Esophagus muscularis mucosa (tissue), 4 donors: ENCODE measurements at regions not wholly inside any gene's neighbourhood (a gene's known extent, or its start where the extent isn't known, plus 50 kb on each side); places are given as distances from the start of the nearest gene placed in this dataset.

Source experiments
- DNase-seq: peaks from one replicate; pipeline ENCODE4 v3.0.0-alpha.2; 2017; ENCODE audit errors: extremely low spot score
- H3K27ac ChIP-seq, 4 donors: fragments of 200-600 bp; sonication (generic); replicated peaks in 1 of 4; 1 replicate in 3 of 4; 2 replicates in 1 of 4; pipeline ENCODE4 v1.5.1; 2016 to 2019; ENCODE audit warnings: mild to moderate bottlenecking in 1 of 4
- H3K27me3 ChIP-seq, 4 donors: fragments of 200-600 bp; sonication (generic); one replicate each; pipeline versions ENCODE4 v1.5.1 to v1.6.0; 2016 to 2019
- H3K36me3 ChIP-seq, 4 donors: fragments of 200-600 bp; sonication (generic); one replicate each; pipeline ENCODE4 v1.5.1; 2016 to 2019
- H3K4me1 ChIP-seq, 4 donors: fragments of 200-600 bp; sonication (generic); one replicate each; pipeline ENCODE4 v1.5.1; 2016 to 2019
- H3K4me3 ChIP-seq, 4 donors: fragments of 200-600 bp; sonication (generic); 1 replicate in 2 of 4; 2 replicates in 2 of 4; pipeline ENCODE4 v1.5.1; 2016 to 2019; ENCODE audit warnings: mild to moderate bottlenecking in 4 of 4, moderate library complexity in 1 of 4
- H3K9me3 ChIP-seq, 4 donors: fragments of 200-600 bp; sonication (generic); 1 replicate in 3 of 4; 2 replicates in 1 of 4; pipeline ENCODE4 v1.5.1; 2016 to 2019
- CTCF ChIP-seq, 3 experiments: fragments of 200-600 bp in 2 of 3; fragments of 450-650 bp in 1 of 3; sonication (generic) in 2 of 3; IDR thresholded peaks; one replicate each; pipeline ENCODE4 v1.5.1; 2017 to 2019; ENCODE audit warnings: antibody characterized with exemption in 3 of 3, mild to moderate bottlenecking in 2 of 3, moderate library complexity in 1 of 3
- EP300 ChIP-seq: sonication (generic); formaldehyde crosslinking; IDR thresholded peaks from one replicate; pipeline ENCODE4 v1.6.1; 2017; ENCODE audit warnings: antibody characterized with exemption
- POLR2A ChIP-seq: fragments of 450-650 bp; IDR thresholded peaks from one replicate; pipeline ENCODE4 v1.6.1; 2017; ENCODE audit warnings: antibody characterized with exemption, moderate library complexity, mild to moderate bottlenecking, low read depth
- POLR2AphosphoS5 ChIP-seq, 2 donors: sonication (generic); formaldehyde crosslinking; IDR thresholded peaks; one replicate each; pipeline ENCODE4 v1.6.1; 2017; ENCODE audit warnings: antibody characterized with exemption in 2 of 2
- WGBS: methylation state at CpG from one replicate; pipeline ENCODE4 v1.1.5; 2018; 5-methylcytosine and 5-hydroxymethylcytosine counted together
- intact Hi-C: fragments of 100-400 bp; cut with DNase I; formaldehyde crosslinking; loops from one replicate; pipeline ENCODE4 v1.15.1; 2023

- TF ChIP-seq POLR2A: no peak
- no peak for TF ChIP-seq EP300
- TF ChIP-seq CTCF (IDR thresholded peaks at IDR 0.05): no peak
- TF ChIP-seq POLR2AphosphoS5 (IDR thresholded peaks at IDR 0.05): no peak
- no peaks in the 10 kb centered on the region for H3K9me3 ChIP-seq
- H3K4me3 ChIP-seq: no peak overlapping the region
- H3K36me3 ChIP-seq: no peaks in the 10 kb centered on the region
- H3K27ac ChIP-seq: no peak overlapping the region
- peaks cover 0 to 9% (median 3%) of the 10 kb centered on the region in 4 donors for H3K4me1 ChIP-seq
- 98% methylated on average over 2 of the region's 2 CpGs for WGBS
- intact Hi-C loops: no loop called here
- no peak for DNase-seq
- H3K27me3 ChIP-seq: no peaks in the 10 kb centered on the region
Observed at GRCh38 chr2:195055996-195056395, 601.0 kb upstream of the SLC39A10 start.

GRCh38 chr2:195051401-195051800, 605.6 kb upstream of the SLC39A10 start:
- intact Hi-C loops: no loop called here

GRCh38 chr2:195049372-195050031, 607.5 kb upstream of the SLC39A10 start:
- intact Hi-C loops: no loop called here
- Histone ChIP-seq H3K36me3 (no peaks in the 10 kb centered on the region), H3K27me3 (no peaks in the 10 kb centered on the region), H3K4me1 (peaks cover 0 to 11% (median 3%) of the 10 kb centered on the region in 4 donors), H3K4me3 (no peak overlapping the region), H3K27ac (no peak overlapping the region), H3K9me3 (no peaks in the 10 kb centered on the region)
- 75% methylated on average over 1 of the region's 1 CpG for WGBS
- no peak for DNase-seq
- no peak for TF ChIP-seq POLR2A
- no peak for TF ChIP-seq CTCF (IDR thresholded peaks at IDR 0.05)
- no peak for TF ChIP-seq POLR2AphosphoS5 (IDR thresholded peaks at IDR 0.05)
- no peak for TF ChIP-seq EP300

More at GRCh38 chr2:195051401-195051800, 605.6 kb upstream of the SLC39A10 start:
- Histone ChIP-seq H3K9me3 (no peaks in the 10 kb centered on the region), H3K4me3 (no peak overlapping the region), H3K27me3 (no peaks in the 10 kb centered on the region), H3K36me3 (no peaks in the 10 kb centered on the region), H3K27ac (no peak overlapping the region), H3K4me1 (peaks cover 0 to 11% (median 3%) of the 10 kb centered on the region in 4 donors)
- no peak for DNase-seq
- TF ChIP-seq POLR2AphosphoS5 (IDR thresholded peaks at IDR 0.05) (no peak), EP300 (no peak), POLR2A (no peak), CTCF (IDR thresholded peaks at IDR 0.05) (no peak)

- no peaks in the 10 kb centered on the region for H3K27me3 ChIP-seq
- DNase-seq: no peak
- TF ChIP-seq POLR2AphosphoS5 (IDR thresholded peaks at IDR 0.05): no peak
- TF ChIP-seq EP300: no peak
- TF ChIP-seq POLR2A: no peak
- TF ChIP-seq CTCF (IDR thresholded peaks at IDR 0.05): no peak
- peaks cover 0 to 11% (median 3%) of the 10 kb centered on the region in 4 donors for H3K4me1 ChIP-seq
- H3K4me3 ChIP-seq: no peak overlapping the region
- WGBS: 87% methylated on average over 2 of the region's 2 CpGs
- no peaks in the 10 kb centered on the region for H3K36me3 ChIP-seq
- intact Hi-C loops: no loop called here
- no peak overlapping the region for H3K27ac ChIP-seq
- no peaks in the 10 kb centered on the region for H3K9me3 ChIP-seq
Observed at GRCh38 chr2:195047955-195048354, 609.1 kb upstream of the SLC39A10 start.

GRCh38 chr2:195044801-195045200, 612.2 kb upstream of the SLC39A10 start:
- no peak for TF ChIP-seq POLR2AphosphoS5 (IDR thresholded peaks at IDR 0.05)
- no peak for TF ChIP-seq POLR2A
- TF ChIP-seq CTCF (IDR thresholded peaks at IDR 0.05): no peak
- no peak for TF ChIP-seq EP300
- Histone ChIP-seq H3K4me3 (no peak overlapping the region), H3K27ac (no peak overlapping the region), H3K9me3 (no peaks in the 10 kb centered on the region), H3K4me1 (no peaks in the 10 kb centered on the region), H3K27me3 (no peaks in the 10 kb centered on the region), H3K36me3 (no peaks in the 10 kb centered on the region)
- WGBS: 95% methylated on average over 1 of the region's 1 CpG
- DNase-seq: no peak
- intact Hi-C loops: no loop called here
